HG03432 (cell line): ENCODE measurements at regions not wholly inside any gene's neighbourhood (a gene's known extent, or its start where the extent isn't known, plus 50 kb on each side); places are given as distances from the start of the nearest gene placed in this dataset.
A peak's percentile ranks its signal among the peaks of the same experiment; 100 is the strongest.

ENCODE experiments used
- ATAC-seq: cut with Tn5 transposase; IDR thresholded peaks from one replicate; pipeline ENCODE4 v1.9.1; 2021; ENCODE audit warnings: mild to moderate bottlenecking, moderate library complexity; ENCODE audit not compliant: unreplicated experiment

DNA sequence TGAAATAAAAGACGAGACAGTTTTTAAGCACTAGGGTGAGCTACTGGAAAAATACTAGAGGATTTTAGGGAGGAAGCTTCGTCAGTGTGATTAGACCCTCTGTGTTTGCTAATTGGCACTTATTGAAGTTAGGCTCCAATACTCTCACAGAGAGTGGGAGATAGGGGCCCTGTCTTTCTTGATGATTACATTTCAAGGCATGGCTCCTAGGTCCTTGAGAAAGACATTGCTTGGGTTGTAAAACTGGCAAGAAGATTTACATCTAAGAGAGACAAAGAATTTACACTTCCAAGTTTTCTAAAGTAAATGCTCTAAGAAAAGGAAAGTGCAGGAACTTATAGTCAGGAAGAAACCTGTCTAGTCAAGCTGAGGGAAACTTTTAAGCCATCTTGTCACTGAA, 183.2 kb downstream of the C12orf50 start:
- ATAC-seq, result no peak

DNA sequence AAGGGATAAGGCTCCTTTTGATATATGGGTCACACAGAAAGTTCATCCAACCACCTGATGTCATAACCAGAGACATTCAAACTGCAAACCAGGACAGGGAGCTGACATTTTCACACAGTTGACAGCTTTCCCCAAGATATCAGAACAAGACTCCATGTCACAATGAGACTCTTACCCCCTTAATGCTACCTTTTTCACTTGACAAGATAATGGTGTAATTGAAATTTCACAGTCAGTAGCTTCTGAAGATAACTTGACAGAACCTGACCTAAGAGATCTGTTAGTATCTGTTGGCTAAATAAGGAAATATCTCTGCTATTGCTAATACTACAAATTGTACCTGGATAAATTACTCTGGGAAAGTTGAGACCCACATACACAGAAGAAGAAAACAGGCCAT, 187.3 kb downstream of the C12orf50 start:
- no peak for ATAC-seq

DNA sequence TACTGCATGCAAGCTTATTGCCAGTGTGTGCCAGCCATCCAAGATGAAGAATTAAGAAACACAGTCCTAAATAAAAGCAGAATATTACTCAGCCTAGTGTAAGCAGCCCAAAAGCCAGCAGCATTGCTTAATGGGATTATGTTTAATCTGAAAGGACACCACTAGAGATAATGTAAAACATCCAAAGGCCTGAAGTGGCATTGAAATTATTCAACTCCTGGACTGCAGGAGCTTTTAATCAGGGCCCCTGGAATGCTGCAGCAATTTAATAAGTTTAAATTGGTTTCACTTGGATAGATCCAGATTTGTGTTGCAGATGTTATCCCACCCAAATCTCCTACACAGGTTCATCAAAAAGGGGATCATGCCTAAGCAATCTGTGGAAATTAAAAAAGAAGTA, 193.0 kb downstream of the C12orf50 start:
- no peak for ATAC-seq

DNA sequence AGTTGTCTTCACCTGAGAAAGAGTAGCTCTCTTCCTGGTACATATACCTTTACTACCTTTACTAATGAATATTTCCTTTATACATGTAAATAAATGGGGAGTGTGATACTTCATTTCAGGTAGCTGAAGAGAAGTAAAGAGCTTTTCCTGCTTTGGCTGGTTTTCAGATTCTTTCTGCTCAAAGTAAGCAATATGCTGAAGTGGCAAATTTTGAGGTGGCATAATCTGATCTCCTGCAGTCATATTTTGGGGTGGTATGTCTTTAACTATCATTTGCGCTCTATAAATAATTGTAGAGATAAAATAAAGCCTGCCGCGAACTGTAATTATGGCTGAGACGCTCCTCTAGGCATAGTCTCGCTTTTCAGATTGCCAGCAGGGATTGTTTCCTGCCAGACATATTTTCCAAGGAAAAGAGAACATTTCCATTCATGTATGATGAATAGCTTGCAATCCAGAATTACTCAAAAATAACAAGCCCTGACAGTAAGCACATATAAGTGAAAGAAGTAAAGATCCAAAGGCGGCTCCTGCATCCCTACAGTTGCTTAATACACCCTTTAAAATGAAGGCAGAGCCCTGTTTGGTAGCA, 200.7 kb downstream of the C12orf50 start:
- no peak for ATAC-seq

DNA sequence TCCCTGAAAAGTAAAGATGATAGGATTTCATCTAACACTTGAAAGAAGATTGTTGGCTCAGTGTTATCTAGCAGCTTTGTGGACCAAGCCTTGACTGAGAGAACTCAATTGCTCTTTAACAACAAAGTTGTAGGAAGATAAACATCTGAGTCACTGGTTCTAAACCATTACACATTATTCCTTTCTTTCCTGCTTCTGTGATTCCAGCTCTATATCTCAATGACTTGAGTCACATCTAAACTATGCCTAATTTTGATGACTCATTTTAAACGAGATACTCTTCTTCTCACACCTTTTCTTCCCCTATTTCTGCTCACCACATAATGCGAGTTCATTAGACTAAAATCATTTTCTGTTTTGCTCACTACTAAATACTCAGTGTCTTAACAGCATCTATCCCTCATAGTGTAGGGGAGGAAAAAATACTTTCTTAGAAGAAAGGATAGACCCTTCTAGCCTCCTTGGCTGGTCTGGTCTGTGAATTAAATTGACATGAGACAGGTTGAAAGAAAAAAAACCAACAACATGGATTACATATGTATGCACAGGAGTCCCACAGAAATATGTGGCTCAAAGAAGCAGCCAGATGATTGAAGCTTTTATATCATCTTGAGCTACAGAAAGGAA, 201.4 kb downstream of the C12orf50 start:
- ATAC-seq, result no peak

DNA sequence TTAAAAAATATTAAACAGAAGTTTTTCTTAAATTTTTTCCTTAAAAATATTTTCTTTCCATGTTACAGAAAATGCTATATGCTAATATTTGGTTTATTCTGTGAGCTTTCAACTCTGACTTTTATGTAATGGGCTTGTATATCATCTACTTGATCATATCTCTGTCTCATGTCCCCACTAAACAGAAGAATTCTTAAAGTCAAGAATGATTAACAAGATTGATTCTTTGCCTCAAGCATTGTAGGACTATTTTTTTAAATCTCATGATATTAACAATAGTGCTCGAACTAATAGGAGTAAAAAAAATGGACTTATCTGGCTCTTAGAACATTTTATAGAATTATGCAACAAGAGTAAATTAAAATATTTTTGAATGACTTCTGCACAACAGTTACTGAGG, 206.3 kb downstream of the C12orf50 start:
- no peak for ATAC-seq

DNA sequence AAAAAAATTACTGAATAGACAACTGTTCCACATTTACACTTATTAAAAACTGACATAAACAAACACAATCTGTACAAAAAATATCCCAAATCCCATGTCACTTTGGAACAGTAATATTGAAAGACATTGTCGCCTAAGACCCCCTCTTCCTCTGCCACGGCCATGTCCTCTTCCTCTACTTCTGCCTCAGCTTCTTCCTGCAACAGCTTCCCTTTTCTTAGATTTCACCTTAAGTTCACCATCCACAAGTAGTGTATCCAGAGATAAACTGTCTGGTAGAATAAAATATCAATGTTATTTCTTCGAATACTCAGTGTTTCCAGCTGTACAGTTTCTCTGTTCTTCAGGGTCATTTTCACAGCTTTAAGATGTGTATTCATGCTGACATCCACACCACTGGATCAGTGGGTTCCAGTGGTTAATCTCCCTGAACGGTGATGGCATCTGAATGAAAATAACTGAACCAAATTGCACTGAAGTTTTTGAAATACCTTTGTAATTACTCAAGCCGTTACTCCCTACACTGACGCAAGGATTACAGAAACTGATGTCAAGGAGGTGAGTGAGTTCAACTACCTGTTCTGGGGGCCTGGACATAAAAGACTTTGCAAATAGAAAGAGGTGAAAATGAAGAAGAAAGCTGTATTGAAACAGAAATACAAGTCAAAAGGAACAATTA, 208.5 kb downstream of the C12orf50 start:
- no peak for ATAC-seq

DNA sequence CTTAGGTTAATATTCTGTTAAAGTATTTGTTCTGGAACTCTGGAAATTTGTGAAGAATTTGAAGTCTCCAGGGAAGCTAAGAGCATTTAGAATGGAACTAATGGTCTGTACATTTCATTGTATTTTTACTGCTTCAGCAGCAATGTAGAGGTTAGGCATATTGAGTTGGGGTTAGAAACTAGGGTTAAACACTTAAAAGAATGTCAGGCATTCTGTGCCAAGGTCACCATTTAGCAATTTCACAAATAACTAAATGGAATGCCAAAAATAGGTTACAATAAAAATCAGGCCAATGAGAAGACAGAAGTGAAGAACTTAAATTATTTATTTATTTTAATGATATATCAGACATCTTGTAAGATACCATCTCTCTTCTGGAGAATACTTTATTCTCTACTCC, 210.8 kb downstream of the C12orf50 start:
- no peak for ATAC-seq

DNA sequence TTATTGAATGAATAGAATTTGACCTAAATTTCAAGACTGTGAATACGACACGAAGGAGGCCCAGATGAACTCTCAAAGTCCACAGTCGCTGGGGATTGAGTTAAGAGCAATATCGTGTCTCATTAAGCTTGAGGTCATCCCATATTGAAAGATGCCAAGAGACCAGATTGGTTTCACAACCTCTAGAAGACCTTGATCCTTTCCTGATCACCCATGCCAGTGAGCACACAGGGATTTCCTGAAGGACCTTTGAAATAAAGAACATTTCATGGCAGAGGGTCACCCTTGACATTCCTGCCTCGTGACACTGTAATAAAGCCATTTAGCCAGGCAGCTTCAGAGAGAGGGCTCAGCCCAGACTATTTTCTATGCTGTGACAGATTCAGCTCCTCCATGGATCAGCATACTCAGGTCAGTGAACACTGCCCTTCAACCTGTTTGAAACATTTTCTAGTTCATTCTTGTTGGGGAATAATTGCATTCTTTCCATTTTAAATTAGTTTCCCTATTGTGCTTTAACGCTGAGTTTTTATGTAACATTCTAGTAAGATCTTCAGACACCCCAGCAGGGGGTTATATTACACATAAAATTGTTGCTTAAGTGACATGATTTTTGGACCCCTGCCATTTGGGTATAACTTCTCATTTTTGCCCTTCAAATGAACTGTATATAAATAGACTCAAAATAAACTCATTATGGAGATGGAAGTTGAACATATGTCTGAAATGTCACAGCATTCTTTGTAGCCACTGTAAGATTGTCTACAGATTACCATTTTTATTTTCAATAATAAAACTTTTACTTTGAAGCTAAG, 213.2 kb downstream of the C12orf50 start:
- ATAC-seq, result no peak

DNA sequence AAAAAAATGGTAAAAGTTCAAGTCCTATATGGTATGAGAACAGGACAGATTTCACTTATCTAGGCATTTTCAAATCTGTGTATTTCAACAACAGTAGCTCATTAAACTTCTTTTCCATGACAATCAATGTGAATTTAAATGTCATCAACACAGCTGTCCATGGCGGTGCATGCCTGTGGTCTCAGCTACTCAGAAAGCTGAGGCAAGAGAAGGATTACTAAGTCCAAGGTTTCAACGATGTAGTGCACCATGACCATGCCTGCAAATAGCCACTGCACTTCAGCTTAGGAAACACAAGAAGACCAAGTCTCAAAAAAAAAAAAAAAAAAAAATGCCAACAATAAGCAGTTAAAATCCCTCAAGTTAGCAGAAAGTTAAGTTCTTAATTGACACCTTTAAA, 214.6 kb downstream of the C12orf50 start:
- ATAC-seq, result no peak

DNA sequence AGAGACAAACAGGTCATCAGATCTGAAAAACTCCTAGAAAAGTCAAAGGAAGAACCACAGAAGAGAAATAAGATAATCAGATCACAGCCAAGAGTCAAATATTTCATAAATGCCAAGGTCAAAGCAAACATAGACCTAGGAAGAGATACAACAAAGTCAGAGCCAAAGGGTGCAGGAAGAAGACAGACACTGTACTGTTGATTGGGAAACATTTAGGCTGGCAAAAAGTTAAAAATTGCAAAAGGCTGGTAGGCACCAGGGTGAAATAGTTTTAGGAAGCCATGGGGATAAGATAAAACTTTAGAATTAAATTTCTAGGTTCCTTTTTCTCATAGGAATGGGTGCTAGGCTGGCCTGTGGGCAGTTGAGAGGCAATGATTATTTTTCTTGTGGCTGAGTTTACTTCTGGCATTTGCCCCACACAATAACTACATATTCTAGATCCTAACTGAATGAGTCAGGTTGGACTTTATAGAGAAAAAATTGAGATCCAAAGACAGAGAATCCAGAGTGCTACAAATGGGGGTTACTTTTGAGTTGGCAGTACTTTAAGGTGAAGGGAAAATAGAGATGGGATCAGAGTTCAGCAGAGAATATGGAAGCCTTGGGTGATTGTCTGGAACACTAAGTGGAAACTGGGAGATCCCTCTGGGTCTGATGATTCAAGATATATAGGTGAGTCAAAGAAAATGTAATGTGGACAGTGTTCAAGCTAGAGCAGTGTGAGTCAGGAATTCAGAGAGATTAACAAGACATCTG, 215.5 kb downstream of the C12orf50 start:
- ATAC-seq, result no peak

DNA sequence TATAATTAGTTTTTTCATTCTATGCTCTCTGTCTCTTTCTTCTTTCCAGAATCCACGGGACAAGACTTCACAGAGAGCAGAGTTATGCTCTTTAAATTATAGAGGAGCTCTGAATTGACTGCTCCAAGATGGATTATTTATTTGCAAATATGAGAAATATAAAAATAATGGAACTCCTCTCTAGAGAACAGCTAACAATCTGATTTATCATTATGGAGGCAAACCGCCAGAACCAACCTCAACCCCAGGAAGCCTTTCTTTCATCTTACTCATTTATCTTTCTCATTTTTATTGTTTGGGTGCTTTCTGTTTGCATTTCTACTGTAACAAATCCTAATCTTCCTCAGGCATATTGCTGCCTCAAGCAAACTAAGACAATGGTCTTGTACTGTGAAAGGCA, 216.5 kb downstream of the C12orf50 start:
- no peak for ATAC-seq

DNA sequence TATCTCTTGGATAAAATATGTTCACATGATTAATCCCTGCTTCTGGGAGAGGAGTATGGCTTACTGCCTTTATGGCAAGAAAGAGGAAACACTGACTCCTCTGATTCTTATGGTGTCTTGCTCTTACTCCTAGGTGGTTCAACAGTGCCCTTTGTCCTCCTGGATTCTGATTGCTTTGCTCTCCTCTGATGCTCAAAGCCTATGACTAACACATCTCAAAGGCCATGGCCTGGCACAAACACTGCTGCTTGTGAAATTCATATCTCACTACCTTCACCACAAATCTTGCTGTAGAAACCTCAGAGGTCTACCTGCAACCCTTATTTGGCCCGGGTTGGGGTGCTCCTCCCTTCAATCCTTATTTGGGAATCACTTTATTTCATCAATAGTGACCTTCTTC, 217.2 kb downstream of the C12orf50 start:
- ATAC-seq, result no peak

DNA sequence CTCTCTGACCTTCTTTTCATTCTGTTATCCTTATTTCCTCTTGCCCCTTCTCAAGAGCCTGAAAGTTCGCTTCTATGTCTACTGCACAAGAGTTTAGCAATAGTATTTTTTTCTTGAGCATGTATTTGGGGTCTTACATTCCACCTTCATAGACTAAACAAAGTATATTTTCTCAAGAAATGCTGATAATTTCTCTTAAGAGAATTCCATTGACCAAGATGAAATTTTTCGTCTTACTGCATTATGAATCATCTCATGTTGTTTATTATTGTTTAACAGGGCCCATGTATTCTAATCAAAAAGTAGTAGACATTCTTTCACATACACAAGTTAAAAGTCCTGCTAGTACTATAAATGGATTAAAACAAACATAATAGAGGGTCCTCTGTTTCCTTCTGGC, 219.3 kb downstream of the C12orf50 start:
- ATAC-seq, result no peak

DNA sequence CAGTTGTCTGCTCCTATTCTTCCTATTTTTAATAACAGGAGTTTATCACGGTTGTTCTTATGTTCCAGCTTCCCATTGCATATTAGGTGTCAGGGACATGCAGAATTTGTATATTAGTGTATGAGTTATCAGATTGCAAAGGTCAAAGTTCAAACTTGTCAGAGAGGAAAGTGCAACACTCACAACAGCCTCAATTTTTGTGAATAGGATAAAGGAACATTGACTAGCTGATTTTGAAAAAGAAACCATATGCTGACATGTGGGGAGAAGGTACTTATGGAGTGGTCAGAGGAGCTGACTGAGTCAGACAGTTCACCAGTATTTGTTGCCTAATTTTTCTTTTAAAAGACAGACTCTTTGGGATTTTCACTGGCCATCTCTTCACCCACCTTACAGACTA, 222.1 kb downstream of the C12orf50 start:
- ATAC-seq, result no peak

DNA sequence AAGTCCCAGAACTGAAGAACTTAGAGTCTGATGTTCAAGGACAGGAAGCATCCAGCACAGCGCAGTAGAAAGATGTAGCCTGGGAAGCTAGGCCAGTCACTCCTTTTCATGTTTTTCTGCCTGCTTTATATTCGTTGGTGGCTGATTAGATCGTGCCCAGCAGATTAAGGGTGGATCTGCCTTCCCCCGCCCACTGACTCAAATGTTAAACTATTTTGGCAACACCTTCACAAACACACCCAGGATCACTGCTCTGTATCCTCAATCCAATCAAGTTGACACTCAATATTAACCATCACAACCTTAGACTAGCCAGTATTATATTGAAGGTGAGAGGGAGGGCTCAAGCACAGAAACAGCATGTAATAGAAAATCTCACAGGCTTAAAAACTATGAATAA, 222.9 kb downstream of the C12orf50 start:
- no peak for ATAC-seq

DNA sequence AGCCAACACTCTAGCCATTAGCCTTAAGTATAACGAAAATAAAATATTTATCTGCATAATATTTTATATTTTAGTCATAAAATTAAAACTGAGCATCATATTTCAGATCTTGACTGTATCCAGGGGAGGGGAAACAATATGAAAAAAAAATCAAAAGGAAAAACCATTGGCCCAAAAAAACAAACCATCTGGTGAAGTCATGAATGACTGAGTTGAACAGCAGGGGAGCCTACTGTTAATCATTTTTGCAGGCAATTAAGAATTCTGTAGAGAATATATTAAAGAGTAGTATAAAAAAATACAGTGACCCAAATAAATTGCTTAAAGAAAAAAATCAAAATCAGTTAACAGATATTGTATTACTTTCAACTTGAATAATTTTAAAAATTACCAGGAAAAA, 224.8 kb downstream of the C12orf50 start:
- no peak for ATAC-seq

DNA sequence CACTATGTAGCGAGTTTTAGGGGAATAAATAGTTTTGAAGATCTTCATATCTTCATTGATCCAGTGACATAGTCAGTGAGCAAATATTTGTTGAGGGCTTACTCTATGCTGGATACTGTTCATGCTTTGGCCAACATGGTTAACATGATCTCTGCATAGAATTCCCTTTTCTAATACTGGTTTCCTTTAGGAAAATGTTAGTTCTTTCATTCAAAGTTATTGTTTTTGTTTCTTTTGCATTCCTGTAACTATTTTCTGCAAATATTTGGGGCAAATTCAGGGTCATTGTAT, 226.5 kb downstream of the C12orf50 start:
- no peak for ATAC-seq

DNA sequence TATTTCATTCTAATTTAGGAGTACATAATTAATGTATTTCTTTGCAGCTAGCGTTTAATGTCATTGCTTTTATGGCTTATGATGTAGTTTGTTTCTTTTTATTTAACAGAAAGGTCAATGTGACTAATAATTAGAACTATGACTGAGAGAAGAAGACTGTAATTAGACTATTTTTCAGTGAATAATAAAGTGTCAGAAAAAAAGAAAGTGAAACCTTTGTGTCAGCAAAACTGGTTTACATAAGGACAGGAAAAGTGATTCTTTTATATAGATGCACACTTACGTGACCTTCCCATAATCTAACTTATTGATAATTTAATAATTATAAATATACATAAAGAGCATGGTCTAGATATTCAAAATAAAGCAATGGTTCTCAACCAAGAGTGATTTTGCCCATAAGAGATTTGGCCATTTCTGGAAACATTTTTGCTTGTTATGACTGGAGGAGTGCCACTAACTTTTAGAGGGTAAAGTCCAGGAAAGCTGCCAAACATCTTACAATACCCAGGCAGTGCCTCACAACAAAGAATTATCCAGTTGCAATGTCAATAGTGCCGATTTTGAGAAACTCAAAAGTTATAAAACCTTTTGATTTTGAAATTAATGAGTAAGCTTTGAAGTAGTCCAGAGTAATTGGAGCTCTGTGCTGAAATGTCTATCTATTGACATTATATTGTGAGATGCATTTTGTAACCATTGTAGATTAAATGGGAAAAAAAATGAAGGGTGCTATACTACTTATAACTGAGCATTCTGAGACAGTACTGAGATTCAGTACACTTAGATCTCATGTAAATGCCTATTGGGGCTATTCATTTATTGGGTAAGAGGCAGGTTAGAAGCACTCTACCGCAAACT, 227.1 kb downstream of the C12orf50 start:
- ATAC-seq, result peak; percentile 72

DNA sequence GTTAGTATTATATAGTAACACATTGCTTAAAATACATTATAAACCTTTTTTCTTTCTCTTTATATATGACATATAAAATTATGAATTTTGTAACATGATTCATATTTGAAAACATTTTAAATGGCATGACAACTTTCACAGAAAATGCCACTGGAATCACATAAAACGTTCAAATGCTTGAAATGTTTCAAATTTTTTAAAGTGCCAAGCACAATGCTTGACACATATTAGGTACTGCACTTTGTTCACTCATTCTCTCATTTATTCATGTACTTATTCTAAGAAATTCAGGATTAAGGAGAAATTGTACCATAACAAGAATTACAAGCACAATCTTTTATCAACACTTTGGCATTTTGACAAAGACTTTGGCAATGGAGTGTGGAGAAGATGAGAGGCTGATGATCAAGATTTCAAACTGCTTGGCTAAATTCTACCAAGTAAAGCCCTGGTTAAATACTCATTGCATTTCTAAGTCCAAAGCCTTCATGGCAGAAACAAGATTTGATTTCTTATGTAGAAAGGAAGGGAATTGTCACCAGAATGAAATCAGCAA, 232.2 kb downstream of the C12orf50 start:
- no peak for ATAC-seq
